ENCODE measurements at regions not wholly inside any gene's neighbourhood (a gene's known extent, or its start where the extent isn't known, plus 50 kb on each side); places are given as distances from the start of the nearest gene placed in this dataset.

- no peaks in the 10 kb centered on the region for H3K9me3 ChIP-seq
- H3K27me3 ChIP-seq, result no peaks in the 10 kb centered on the region
- intact Hi-C loops (cut with DNase I), result no loop called here
- WGBS, 2 donors, result 65 to 78% methylated on average over 3 of the region's 3 CpGs
- H3K4me1 ChIP-seq, result no peaks in the 10 kb centered on the region
- no peak overlapping the region for H3K4me3 ChIP-seq
- TF ChIP-seq POLR2A (IDR thresholded peaks at IDR 0.05) (no peak), EP300 (IDR thresholded peaks at IDR 0.05) (no peak), POLR2AphosphoS5 (IDR thresholded peaks at IDR 0.05) (no peak), CTCF (IDR thresholded peaks at IDR 0.05) (no peak)
- no peak overlapping the region for H3K27ac ChIP-seq
- DNase-seq, result no peak
- H3K36me3 ChIP-seq, result no peaks in the 10 kb centered on the region
These were observed 192.7 kb upstream of the LDB2 start for GRCh38 chr4:17091104-17091503.

GRCh38 chr4:17090063-17090462, 191.6 kb upstream of the LDB2 start:
- Histone ChIP-seq H3K27me3 (no peaks in the 10 kb centered on the region), H3K4me3 (no peak overlapping the region), H3K27ac (no peak overlapping the region), H3K4me1 (no peaks in the 10 kb centered on the region), H3K9me3 (no peaks in the 10 kb centered on the region), H3K36me3 (no peaks in the 10 kb centered on the region)
- DNase-seq, result no peak
- 81 to 86% methylated on average over 3 of the region's 3 CpGs for WGBS, 2 donors
- no peak for TF ChIP-seq EP300 (IDR thresholded peaks at IDR 0.05)
- intact Hi-C loops (cut with DNase I), result no loop called here

GRCh38 chr4:17085416-17085815, 187.0 kb upstream of the LDB2 start:
- Histone ChIP-seq H3K27ac (no peak overlapping the region), H3K4me1 (no peaks in the 10 kb centered on the region), H3K4me3 (no peak overlapping the region), H3K27me3 (no peaks in the 10 kb centered on the region), H3K36me3 (no peaks in the 10 kb centered on the region), H3K9me3 (no peaks in the 10 kb centered on the region)
- no peak for DNase-seq
- TF ChIP-seq CTCF (IDR thresholded peaks at IDR 0.05) (no peak), POLR2A (IDR thresholded peaks at IDR 0.05) (no peak), EP300 (IDR thresholded peaks at IDR 0.05) (no peak), POLR2AphosphoS5 (IDR thresholded peaks at IDR 0.05) (no peak)
- WGBS, 2 donors, result 92 to 95% methylated on average over 5 of the region's 5 CpGs
- intact Hi-C loops (cut with DNase I), result no loop called here

GRCh38 chr4:17082186-17082585, 183.7 kb upstream of the LDB2 start:
- no peak overlapping the region for H3K27ac ChIP-seq
- TF ChIP-seq POLR2A (IDR thresholded peaks at IDR 0.05) (no peak), POLR2AphosphoS5 (IDR thresholded peaks at IDR 0.05) (no peak), EP300 (IDR thresholded peaks at IDR 0.05) (no peak), CTCF (IDR thresholded peaks at IDR 0.05) (no peak)
- DNase-seq, result no peak
- no peaks in the 10 kb centered on the region for H3K9me3 ChIP-seq
- intact Hi-C loops (cut with DNase I), result no loop called here
- no peaks in the 10 kb centered on the region for H3K27me3 ChIP-seq
- H3K4me1 ChIP-seq, result no peaks in the 10 kb centered on the region
- 91 to 94% methylated on average over 4 of the region's 4 CpGs for WGBS, 2 donors
- no peaks in the 10 kb centered on the region for H3K36me3 ChIP-seq
- no peak overlapping the region for H3K4me3 ChIP-seq

GRCh38 chr4:17081179-17081578, 182.7 kb upstream of the LDB2 start:
- no peak overlapping the region for H3K4me3 ChIP-seq
- no peak for DNase-seq
- no peaks in the 10 kb centered on the region for H3K4me1 ChIP-seq
- TF ChIP-seq POLR2A (IDR thresholded peaks at IDR 0.05), result no peak
- TF ChIP-seq CTCF (IDR thresholded peaks at IDR 0.05), result no peak
- TF ChIP-seq POLR2AphosphoS5 (IDR thresholded peaks at IDR 0.05), result no peak
- WGBS, 2 donors, result 60 to 69% methylated on average over 2 of the region's 2 CpGs
- H3K36me3 ChIP-seq, result no peaks in the 10 kb centered on the region
- H3K9me3 ChIP-seq, result no peaks in the 10 kb centered on the region
- intact Hi-C loops (cut with DNase I), result no loop called here
- H3K27ac ChIP-seq, result no peak overlapping the region
- no peaks in the 10 kb centered on the region for H3K27me3 ChIP-seq

Data from sigmoid colon (tissue), 6 donors.